ENCODE measurements at regions not wholly inside any gene's neighbourhood (a gene's known extent, or its start where the extent isn't known, plus 50 kb on each side); places are given as distances from the start of the nearest gene placed in this dataset.

- TF ChIP-seq, protein P1, sequence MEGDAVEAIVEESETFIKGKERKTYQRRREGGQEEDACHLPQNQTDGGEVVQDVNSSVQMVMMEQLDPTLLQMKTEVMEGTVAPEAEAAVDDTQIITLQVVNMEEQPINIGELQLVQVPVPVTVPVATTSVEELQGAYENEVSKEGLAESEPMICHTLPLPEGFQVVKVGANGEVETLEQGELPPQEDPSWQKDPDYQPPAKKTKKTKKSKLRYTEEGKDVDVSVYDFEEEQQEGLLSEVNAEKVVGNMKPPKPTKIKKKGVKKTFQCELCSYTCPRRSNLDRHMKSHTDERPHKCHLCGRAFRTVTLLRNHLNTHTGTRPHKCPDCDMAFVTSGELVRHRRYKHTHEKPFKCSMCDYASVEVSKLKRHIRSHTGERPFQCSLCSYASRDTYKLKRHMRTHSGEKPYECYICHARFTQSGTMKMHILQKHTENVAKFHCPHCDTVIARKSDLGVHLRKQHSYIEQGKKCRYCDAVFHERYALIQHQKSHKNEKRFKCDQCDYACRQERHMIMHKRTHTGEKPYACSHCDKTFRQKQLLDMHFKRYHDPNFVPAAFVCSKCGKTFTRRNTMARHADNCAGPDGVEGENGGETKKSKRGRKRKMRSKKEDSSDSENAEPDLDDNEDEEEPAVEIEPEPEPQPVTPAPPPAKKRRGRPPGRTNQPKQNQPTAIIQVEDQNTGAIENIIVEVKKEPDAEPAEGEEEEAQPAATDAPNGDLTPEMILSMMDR (IDR thresholded peaks at IDR 0.05) = no peak
- no peak for TF ChIP-seq POLR2AphosphoS5 (IDR thresholded peaks at IDR 0.05)
These were observed 137.3 kb upstream of the GJB5 start for GRCh38 chr1:34617321-34618118.

Measured in prostate gland (tissue), 2 donors.